IMR-90 (cell line): ENCODE measurements at regions not wholly inside any gene's neighbourhood (a gene's known extent, or its start where the extent isn't known, plus 50 kb on each side); places are given as distances from the start of the nearest gene placed in this dataset.

Experiments used
- ATAC-seq: fragments of 200-7000 bp; cut with Tn5 transposase; 2 replicates; pipeline ENCODE4 v1.9.1; 2020; ENCODE audit warnings: low read depth, mild to moderate bottlenecking, moderate library complexity
- BruUV-seq: library from RNA; stranded (reverse); fragments of 400-500 nt; replicated peaks from 2 replicates; lab custom pipeline; 2021; lab: Mats Ljungman, UMichigan
- CTCF ChIA-PET: fragments of 300-600 bp; formaldehyde crosslinking; extraction: SDS; loops from one replicate; lab custom pipeline; 2021; ENCODE audit warnings: antibody characterized with exemption; lab: Yijun Ruan, JAX
- POLR2A ChIA-PET: fragments of 300-600 bp; sonication (Branson Sonifier 250); formaldehyde crosslinking; loops from one replicate; lab custom pipeline; 2022; ENCODE audit warnings: antibody characterized with exemption; ENCODE audit not compliant: unreplicated experiment; lab: Charles Lee
- DNase-seq: peaks from one replicate; pipeline ENCODE4 v3.0.0; 2013
- H2AFZ ChIP-seq: replicated peaks from 2 replicates; pipeline ENCODE3; 2013; ENCODE audit warnings: low read length, mild to moderate bottlenecking; ENCODE audit not compliant: poor library complexity
- H2AK5ac ChIP-seq: 2 replicates; pipeline ENCODE4 v1.6.1; 2013; ENCODE audit warnings: low read depth, low read length, inconsistent platforms
- H2AK9ac ChIP-seq: replicated peaks from 2 replicates; pipeline ENCODE3; 2013; ENCODE audit warnings: mild to moderate bottlenecking, low read depth, low read length, moderate library complexity; ENCODE audit not compliant: poor library complexity
- H2BK120ac ChIP-seq: 2 replicates; pipeline ENCODE4 v1.6.1; 2013; ENCODE audit warnings: low read depth, low read length, inconsistent platforms
- H2BK15ac ChIP-seq: 3 replicates; pipeline ENCODE4 v1.6.1; 2013; ENCODE audit warnings: low read depth, low read length, inconsistent platforms
- H2BK20ac ChIP-seq: 2 replicates; pipeline ENCODE4 v1.6.1; 2013; ENCODE audit warnings: low read depth, mild to moderate bottlenecking, inconsistent platforms, low read length, moderate library complexity
- H2BK5ac ChIP-seq: 2 replicates; pipeline ENCODE4 v1.6.1; 2013; ENCODE audit warnings: mild to moderate bottlenecking, low read depth, low read length, inconsistent platforms; ENCODE audit not compliant: poor library complexity, severe bottlenecking
- H3K14ac ChIP-seq: replicated peaks from 2 replicates; pipeline ENCODE4 v1.6.1; 2013; ENCODE audit warnings: low read depth, low read length, inconsistent platforms
- H3K18ac ChIP-seq: 2 replicates; pipeline ENCODE4 v1.6.1; 2013; ENCODE audit warnings: low read depth, low read length, control low read depth
- H3K23ac ChIP-seq: 2 replicates; pipeline ENCODE4 v1.6.1; 2013; ENCODE audit warnings: low read depth, low read length, inconsistent platforms
- H3K27ac ChIP-seq: 2 replicates; pipeline ENCODE4 v1.5.1; 2013; ENCODE audit warnings: mild to moderate bottlenecking, control low read depth, low read length; ENCODE audit not compliant: insufficient read depth
- H3K27me3 ChIP-seq: 2 replicates; pipeline ENCODE4 v1.6.1; 2013; ENCODE audit warnings: low read length; ENCODE audit not compliant: control insufficient read depth, insufficient read depth
- H3K36me3 ChIP-seq: 2 replicates; pipeline ENCODE4 v1.6.1; 2013; ENCODE audit warnings: low read length, mixed read lengths; ENCODE audit not compliant: control insufficient read depth, insufficient read depth
- H3K4ac ChIP-seq: 2 replicates; pipeline ENCODE4 v1.6.1; 2013; ENCODE audit warnings: low read depth, low read length, inconsistent platforms
- H3K4me1 ChIP-seq: 2 replicates; pipeline ENCODE4 v1.6.1; 2013; ENCODE audit warnings: low read length, mixed read lengths; ENCODE audit not compliant: control insufficient read depth, insufficient read depth
- H3K4me2 ChIP-seq: 2 replicates; pipeline ENCODE4 v1.6.1; 2013; ENCODE audit warnings: low read depth, mild to moderate bottlenecking, control low read depth, low read length, moderate library complexity
- H3K4me3 ChIP-seq: 2 replicates; pipeline ENCODE4 v1.5.1; 2013; ENCODE audit warnings: low read depth, mild to moderate bottlenecking, control low read depth, low read length, moderate library complexity; ENCODE audit not compliant: insufficient read depth
- H3K56ac ChIP-seq: 2 replicates; pipeline ENCODE4 v1.6.1; 2013; ENCODE audit warnings: low read length, inconsistent platforms; ENCODE audit not compliant: insufficient read depth; ENCODE audit errors: extremely low read depth
- H3K79me1 ChIP-seq, 2 experiments: 2 replicates each; pipeline ENCODE4 v1.6.1; 2013; ENCODE audit warnings: low read length in 2 of 2, inconsistent platforms in 1 of 2, low read depth in 1 of 2
- H3K9ac ChIP-seq: 2 replicates; pipeline ENCODE4 v1.6.1; 2013; ENCODE audit warnings: low read depth, low read length, control low read depth
- H3K9me1 ChIP-seq: 2 replicates; pipeline ENCODE4 v1.6.1; 2013; ENCODE audit warnings: low read length, inconsistent platforms; ENCODE audit not compliant: insufficient read depth
- H3K9me3 ChIP-seq: 2 replicates; pipeline ENCODE4 v1.6.1; 2013; ENCODE audit warnings: low read length; ENCODE audit not compliant: control insufficient read depth, insufficient read depth
- H4K20me1 ChIP-seq: 2 replicates; pipeline ENCODE4 v1.6.1; 2013; ENCODE audit warnings: low read length, inconsistent platforms; ENCODE audit not compliant: insufficient read depth
- H4K5ac ChIP-seq: 2 replicates; pipeline ENCODE4 v1.6.1; 2013; ENCODE audit warnings: mild to moderate bottlenecking, low read depth, low read length, control low read depth
- H4K8ac ChIP-seq, 2 experiments: 2 replicates each; pipeline ENCODE4 v1.6.1; 2013; ENCODE audit warnings: low read depth in 2 of 2, low read length in 2 of 2, control low read depth in 1 of 2, inconsistent platforms in 1 of 2
- H4K91ac ChIP-seq: 2 replicates; pipeline ENCODE4 v1.6.1; 2013; ENCODE audit warnings: low read depth, low read length, inconsistent platforms; ENCODE audit not compliant: insufficient read depth
- BHLHE40 ChIP-seq: fragments of 150-350 bp; IDR thresholded peaks from 2 replicates; pipeline ENCODE4 v1.6.1; 2016; ENCODE audit warnings: mild to moderate bottlenecking, low read depth, low read length
- CEBPB ChIP-seq: IDR thresholded peaks from 2 replicates; pipeline ENCODE4 v1.6.1; 2012; ENCODE audit warnings: low read depth, low read length, improper control_type of control experiment
- CHD1 ChIP-seq: IDR thresholded peaks from 2 replicates; pipeline ENCODE4 v1.6.1; 2012; ENCODE audit warnings: low read depth, low read length, improper control_type of control experiment
- MAFK ChIP-seq: IDR thresholded peaks from 2 replicates; pipeline ENCODE4 v1.6.1; 2012; ENCODE audit warnings: low read depth, low read length, improper control_type of control experiment
- MAZ ChIP-seq: IDR thresholded peaks from 2 replicates; pipeline ENCODE4 v1.6.1; 2012; ENCODE audit warnings: low read depth, mild to moderate bottlenecking, low read length, improper control_type of control experiment, moderate library complexity, borderline replicate concordance
- MXI1 ChIP-seq: IDR thresholded peaks from 2 replicates; pipeline ENCODE4 v1.6.1; 2012; ENCODE audit warnings: low read depth, mild to moderate bottlenecking, low read length, moderate library complexity, borderline replicate concordance
- NFE2L2 ChIP-seq: fragments of 150-350 bp; IDR thresholded peaks from 2 replicates; pipeline ENCODE4 v1.6.1; 2016; ENCODE audit warnings: low read depth, mild to moderate bottlenecking, low read length
- POLR2A ChIP-seq: IDR thresholded peaks from 2 replicates; pipeline ENCODE4 v1.6.1; 2012; ENCODE audit warnings: mild to moderate bottlenecking, low read depth, low read length
- RAD21 ChIP-seq: IDR thresholded peaks from 2 replicates; pipeline ENCODE4 v1.6.1; 2012; ENCODE audit warnings: low read length, improper control_type of control experiment
- RCOR1 ChIP-seq: IDR thresholded peaks from 2 replicates; pipeline ENCODE4 v1.6.1; 2012; ENCODE audit warnings: mild to moderate bottlenecking, low read length, improper control_type of control experiment; ENCODE audit not compliant: insufficient replicate concordance
- RFX5 ChIP-seq: IDR thresholded peaks from 2 replicates; pipeline ENCODE4 v1.8.0; 2012; ENCODE audit warnings: low read depth, mild to moderate bottlenecking, low read length, moderate library complexity
- SMC3 ChIP-seq: fragments of 150-350 bp; IDR thresholded peaks from 2 replicates; pipeline ENCODE4 v1.6.1; 2016; ENCODE audit warnings: low read depth, mild to moderate bottlenecking, antibody characterized with exemption, low read length, moderate library complexity
- WGBS, 2 experiments: methylation state at CpG; one replicate each; pipeline versions ENCODE4 v1.1.5 to v1.1.7; 2013; ENCODE audit warnings: missing lambda C conversion rate in 2 of 2; ENCODE audit not compliant: insufficient read length in 1 of 2; ENCODE audit errors: extremely low coverage in 2 of 2; 5-methylcytosine and 5-hydroxymethylcytosine counted together
- dilution Hi-C: fragments of 300-500 bp; cut with HindIII; formaldehyde crosslinking; loops from one replicate; pipeline ENCODE4 v1.14.3; 2018; ENCODE audit warnings: low sequenced_read_pairs; ENCODE audit not compliant: unreplicated experiment
- in situ Hi-C: fragments of 300-500 bp; cut with MboI; formaldehyde crosslinking; loops from 3 replicates; pipeline ENCODE4 v1.14.3; 2019; ENCODE audit warnings: low sequenced_read_pairs, inconsistent platforms, mixed read lengths
- intact Hi-C: fragments of 100-400 bp; cut with micrococcal nuclease; formaldehyde crosslinking; loops from 2 replicates; pipeline ENCODE4 v1.10.0; 2022
- TF ChIP-seq, protein P1 (sequence below): fragments of 150-350 bp; IDR thresholded peaks from 2 replicates; pipeline ENCODE4 v1.6.1; 2017; ENCODE audit warnings: mild to moderate bottlenecking, antibody characterized with exemption, low read length, low read depth

GRCh38 chr5:137566780-137567179, 67.7 kb upstream of the SPOCK1 start:
- Histone ChIP-seq H4K5ac (no peak overlapping the region), H2AK9ac (no peak overlapping the region), H2BK15ac (no peak overlapping the region), H2AFZ (no peak overlapping the region), H3K27me3 (no peaks in the 10 kb centered on the region), H3K9me1 (no peaks in the 10 kb centered on the region), H3K9me3 (no peaks in the 10 kb centered on the region; the same call in 1 of the 2 replicates), H3K4me2 (no peak overlapping the region), H3K4me3 (no peak overlapping the region), H2BK20ac (no peak overlapping the region), H4K20me1 (no peaks in the 10 kb centered on the region), H3K9ac (no peak overlapping the region), H3K14ac (no peak overlapping the region), H3K36me3 (no peaks in the 10 kb centered on the region), H4K91ac (no peak overlapping the region), H2BK5ac (no peak overlapping the region), H3K23ac (no peak overlapping the region), H3K79me1 (no peaks in the 10 kb centered on the region), H2BK120ac (no peak overlapping the region), H4K8ac (no peak overlapping the region), H3K56ac (no peak overlapping the region), H3K18ac (no peak overlapping the region), H3K4me1 (peaks cover 3% of the 10 kb centered on the region), H3K4ac (no peak overlapping the region), H2AK5ac (no peak overlapping the region), H3K27ac (no peak overlapping the region)
- TF ChIP-seq BHLHE40 (no peak), MXI1 (no peak), CEBPB (no peak), RFX5 (no peak), NFE2L2 (no peak), MAZ (no peak), RCOR1 (no peak), CHD1 (no peak), MAFK (no peak), RAD21 (no peak), SMC3 (no peak), POLR2A (no peak)
- TF ChIP-seq, protein P1, sequence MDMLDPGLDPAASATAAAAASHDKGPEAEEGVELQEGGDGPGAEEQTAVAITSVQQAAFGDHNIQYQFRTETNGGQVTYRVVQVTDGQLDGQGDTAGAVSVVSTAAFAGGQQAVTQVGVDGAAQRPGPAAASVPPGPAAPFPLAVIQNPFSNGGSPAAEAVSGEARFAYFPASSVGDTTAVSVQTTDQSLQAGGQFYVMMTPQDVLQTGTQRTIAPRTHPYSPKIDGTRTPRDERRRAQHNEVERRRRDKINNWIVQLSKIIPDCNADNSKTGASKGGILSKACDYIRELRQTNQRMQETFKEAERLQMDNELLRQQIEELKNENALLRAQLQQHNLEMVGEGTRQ: no peak
- ChIA-PET POLR2A (no interaction called here), CTCF (no interaction called here)
- ATAC-seq: no peak
- in situ Hi-C loops (no loop called here), intact Hi-C loops (no loop called here), dilution Hi-C loops (no loop called here)
- BruUV-seq: no TSS peak
- WGBS, 2 experiments: 43% methylated on average over 1 of the region's 6 CpGs; no CpG with 5 or more reads in 1 of the 2 experiments
- no peak for DNase-seq
